Right lobe of liver (tissue), 4 donors: ENCODE measurements at regions not wholly inside any gene's neighbourhood (a gene's known extent, or its start where the extent isn't known, plus 50 kb on each side); places are given as distances from the start of the nearest gene placed in this dataset.

Source experiments
- CTCF ChIP-seq, 4 donors: fragments of 200-600 bp in 3 of 4; fragments of 450-650 bp in 1 of 4; IDR thresholded peaks; one replicate each; pipeline versions ENCODE4 v1.5.1 to v1.8.0; 2016 to 2022; ENCODE audit warnings: antibody characterized with exemption in 4 of 4, mild to moderate bottlenecking in 2 of 4
- POLR2A ChIP-seq: fragments of 450-650 bp; IDR thresholded peaks from one replicate; pipeline ENCODE4 v1.6.1; 2017; ENCODE audit warnings: antibody characterized with exemption, mild to moderate bottlenecking
- donor health status: DM: no; HTN: no; CAD: no.
- donor health status: DM: no; HTN: no; CAD: no.
- donor health status: DM: no; HTN: yes; CAD: no.

- no peak for TF ChIP-seq POLR2A
- no peak for TF ChIP-seq CTCF (IDR thresholded peaks at IDR 0.05)
Measured at GRCh38 chr7:10688544-10688943, 285.1 kb upstream of the PHF14 start.
